ENCODE measurements at regions not wholly inside any gene's neighbourhood (a gene's known extent, or its start where the extent isn't known, plus 50 kb on each side); places are given as distances from the start of the nearest gene placed in this dataset.

DNA sequence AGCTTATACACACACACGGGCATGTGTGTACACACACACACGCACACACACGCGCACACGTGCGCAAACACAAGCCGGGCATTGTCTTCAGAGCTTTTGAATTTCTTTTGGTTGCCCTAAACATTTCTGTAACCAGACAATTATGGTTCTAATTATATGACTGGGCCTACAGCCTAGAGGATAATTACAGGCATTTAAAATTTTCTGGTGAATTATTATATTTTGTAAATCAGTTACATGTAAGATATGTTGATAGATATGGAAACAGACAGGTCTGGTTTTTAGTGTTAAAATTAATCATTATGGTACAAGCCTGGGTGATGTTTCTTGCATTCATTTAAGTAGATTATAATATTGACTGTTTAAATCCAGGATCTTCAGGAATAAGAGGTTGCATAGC lies 1120.5 kb downstream of the ADGRL3 start:
- TF ChIP-seq, protein P1, sequence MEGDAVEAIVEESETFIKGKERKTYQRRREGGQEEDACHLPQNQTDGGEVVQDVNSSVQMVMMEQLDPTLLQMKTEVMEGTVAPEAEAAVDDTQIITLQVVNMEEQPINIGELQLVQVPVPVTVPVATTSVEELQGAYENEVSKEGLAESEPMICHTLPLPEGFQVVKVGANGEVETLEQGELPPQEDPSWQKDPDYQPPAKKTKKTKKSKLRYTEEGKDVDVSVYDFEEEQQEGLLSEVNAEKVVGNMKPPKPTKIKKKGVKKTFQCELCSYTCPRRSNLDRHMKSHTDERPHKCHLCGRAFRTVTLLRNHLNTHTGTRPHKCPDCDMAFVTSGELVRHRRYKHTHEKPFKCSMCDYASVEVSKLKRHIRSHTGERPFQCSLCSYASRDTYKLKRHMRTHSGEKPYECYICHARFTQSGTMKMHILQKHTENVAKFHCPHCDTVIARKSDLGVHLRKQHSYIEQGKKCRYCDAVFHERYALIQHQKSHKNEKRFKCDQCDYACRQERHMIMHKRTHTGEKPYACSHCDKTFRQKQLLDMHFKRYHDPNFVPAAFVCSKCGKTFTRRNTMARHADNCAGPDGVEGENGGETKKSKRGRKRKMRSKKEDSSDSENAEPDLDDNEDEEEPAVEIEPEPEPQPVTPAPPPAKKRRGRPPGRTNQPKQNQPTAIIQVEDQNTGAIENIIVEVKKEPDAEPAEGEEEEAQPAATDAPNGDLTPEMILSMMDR (IDR thresholded peaks at IDR 0.05; ENCODE audit: low read length): no peak
- TF ChIP-seq EZH2 (optimal IDR thresholded peaks at IDR 0.05; ENCODE audit: low read depth, low read length) (no peak), EZH2phosphoT487 (IDR thresholded peaks at IDR 0.05; ENCODE audit: low read length) (no peak)
